Thyroid gland (tissue), 4 donors: ENCODE measurements at regions not wholly inside any gene's neighbourhood (a gene's known extent, or its start where the extent isn't known, plus 50 kb on each side); places are given as distances from the start of the nearest gene placed in this dataset.
A peak's percentile ranks its signal among the peaks of the same experiment; 100 is the strongest.
"Not testable (repeated sequence)": the region's sequence is repeated elsewhere in the genome, so short reads cannot be mapped to it uniquely, and the experiment has no call there.

Source experiments
- DNase-seq, 2 donors: peaks; one replicate each; pipeline ENCODE4 v3.0.0-alpha.2; 2019
- H3K27ac ChIP-seq, 3 donors: fragments of 200-600 bp; sonication (generic); 1 replicate in 2 of 3; 2 replicates in 1 of 3; pipeline ENCODE4 v1.5.1; 2016 to 2019; ENCODE audit warnings: mild to moderate bottlenecking in 1 of 3, moderate library complexity in 1 of 3
- H3K27me3 ChIP-seq: fragments of 200-600 bp; sonication (generic); one replicate; pipeline ENCODE4 v1.5.1; 2019
- H3K36me3 ChIP-seq, 2 donors: fragments of 200-600 bp; sonication (generic); one replicate each; pipeline ENCODE4 v1.5.1; 2016 to 2019
- H3K4me1 ChIP-seq, 2 donors: fragments of 200-600 bp; sonication (generic); one replicate each; pipeline ENCODE4 v1.5.1; 2017 to 2019
- H3K4me3 ChIP-seq, 3 donors: fragments of 200-600 bp; sonication (generic); replicated peaks in 1 of 3; 1 replicate in 2 of 3; 2 replicates in 1 of 3; pipeline ENCODE4 v1.5.1; 2016; ENCODE audit warnings: mild to moderate bottlenecking in 1 of 3
- H3K9me3 ChIP-seq: fragments of 200-600 bp; sonication (generic); one replicate; pipeline ENCODE4 v1.5.1; 2017
- CTCF ChIP-seq, 6 experiments: fragments of 200-600 bp in 3 of 6; fragments of 450-650 bp in 3 of 6; sonication (generic) in 3 of 6; IDR thresholded peaks; one replicate each; pipeline ENCODE4 v1.5.1; 2016 to 2019; ENCODE audit warnings: antibody characterized with exemption in 6 of 6, mild to moderate bottlenecking in 2 of 6, inconsistent platforms in 1 of 6, moderate library complexity in 1 of 6
- POLR2A ChIP-seq, 2 donors: fragments of 450-650 bp; IDR thresholded peaks; one replicate each; pipeline ENCODE4 v1.6.1; 2017; ENCODE audit warnings: antibody characterized with exemption in 2 of 2, mild to moderate bottlenecking in 2 of 2, moderate library complexity in 1 of 2
- WGBS, 2 donors: methylation state at CpG; one replicate each; pipeline ENCODE4 v1.1.5; 2017; 5-methylcytosine and 5-hydroxymethylcytosine counted together
- intact Hi-C: fragments of 100-400 bp; cut with DNase I; formaldehyde crosslinking; loops from one replicate; pipeline ENCODE4 v1.15.1; 2023

- no peak for DNase-seq
- H3K4me1 ChIP-seq = no peaks in the 10 kb centered on the region
- H3K4me3 ChIP-seq = no peak overlapping the region
- intact Hi-C loops = no loop called here
- no peaks in the 10 kb centered on the region for H3K27me3 ChIP-seq
- H3K9me3 ChIP-seq = no peaks in the 10 kb centered on the region
- no peak overlapping the region for H3K27ac ChIP-seq
- WGBS, 2 donors = 46 to 64% methylated on average over 8 of the region's 8 CpGs
- no peaks in the 10 kb centered on the region for H3K36me3 ChIP-seq
- TF ChIP-seq POLR2A (IDR thresholded peaks at IDR 0.05) (no peak), CTCF (IDR thresholded peaks at IDR 0.05) (no peak)
Observed at GRCh38 chr12:30296486-30296885, 399.2 kb downstream of the IPO8 start.

- DNase-seq = no peak
- no peaks in the 10 kb centered on the region for H3K4me1 ChIP-seq
- TF ChIP-seq POLR2A (IDR thresholded peaks at IDR 0.05) (no peak), CTCF (IDR thresholded peaks at IDR 0.05) (peak in 1 of 6 experiments; percentile 22)
- H3K27ac ChIP-seq = no peak overlapping the region
- H3K9me3 ChIP-seq = no peaks in the 10 kb centered on the region
- no peaks in the 10 kb centered on the region for H3K36me3 ChIP-seq
- WGBS, 2 donors = 60 to 67% methylated on average over 1 of the region's 1 CpG
- intact Hi-C loops = no loop called here
- no peak overlapping the region for H3K4me3 ChIP-seq
- H3K27me3 ChIP-seq = no peaks in the 10 kb centered on the region
Observed at GRCh38 chr12:30286345-30286926, 409.2 kb downstream of the IPO8 start.

GRCh38 chr12:30278401-30278800 lies 417.3 kb downstream of the IPO8 start:
- Histone ChIP-seq H3K27ac (no peak overlapping the region), H3K9me3 (no peaks in the 10 kb centered on the region), H3K4me1 (no peaks in the 10 kb centered on the region), H3K27me3 (no peaks in the 10 kb centered on the region), H3K36me3 (no peaks in the 10 kb centered on the region), H3K4me3 (no peak overlapping the region)
- no peak for DNase-seq
- intact Hi-C loops = no loop called here
- TF ChIP-seq POLR2A (IDR thresholded peaks at IDR 0.05) (no peak), CTCF (IDR thresholded peaks at IDR 0.05) (no peak)

- H3K4me3 ChIP-seq, H3K36me3 ChIP-seq, H3K27me3 ChIP-seq, intact Hi-C loops, H3K27ac ChIP-seq, H3K4me1 ChIP-seq, DNase-seq, H3K9me3 ChIP-seq: not testable (repeated sequence)
- WGBS, 2 donors = 20 to 91% methylated on average over 1 of the region's 1 CpG
Observed at GRCh38 chr12:30272515-30272914, 423.2 kb downstream of the IPO8 start.

- Histone ChIP-seq H3K4me3 (no peak overlapping the region), H3K4me1 (no peaks in the 10 kb centered on the region), H3K27me3 (no peaks in the 10 kb centered on the region), H3K9me3 (no peaks in the 10 kb centered on the region), H3K36me3 (no peaks in the 10 kb centered on the region), H3K27ac (no peak overlapping the region)
- no peak for TF ChIP-seq CTCF (IDR thresholded peaks at IDR 0.05)
- TF ChIP-seq POLR2A (IDR thresholded peaks at IDR 0.05) = no peak
- intact Hi-C loops = no loop called here
- DNase-seq = no peak
Observed at GRCh38 chr12:30269496-30269895, 426.2 kb downstream of the IPO8 start.

- no peak for DNase-seq
- no peaks in the 10 kb centered on the region for H3K36me3 ChIP-seq
- no peaks in the 10 kb centered on the region for H3K27me3 ChIP-seq
- intact Hi-C loops = no loop called here
- H3K4me1 ChIP-seq = no peaks in the 10 kb centered on the region
- no peaks in the 10 kb centered on the region for H3K9me3 ChIP-seq
- H3K4me3 ChIP-seq = no peak overlapping the region
- WGBS, 2 donors = 85 to 89% methylated on average over 2 of the region's 2 CpGs
- no peak for TF ChIP-seq CTCF (IDR thresholded peaks at IDR 0.05)
- H3K27ac ChIP-seq = no peak overlapping the region
Observed at GRCh38 chr12:30268041-30268440, 427.6 kb downstream of the IPO8 start.
